Stimulated activated CD4-positive, alpha-beta T cell treated with anti-CD3 and anti-CD28 coated beads, Interleukin-12 subunit alpha, Interleukin-12 subunit beta, amount 100 ng/mL, for 4 hours (primary cell): ENCODE measurements at regions not wholly inside any gene's neighbourhood (a gene's known extent, or its start where the extent isn't known, plus 50 kb on each side); places are given as distances from the start of the nearest gene placed in this dataset.

Experiments
- DNase-seq: peaks from one replicate; pipeline ENCODE4 v3.0.0-alpha.2; 2020

GRCh38 chr15:66933932-66934867, 131.2 kb upstream of the SMAD3 start:
- DNase-seq: no peak

GRCh38 chr15:66934868-66935520, 130.4 kb upstream of the SMAD3 start:
- no peak for DNase-seq

GRCh38 chr15:66935688-66936087, 129.7 kb upstream of the SMAD3 start:
- DNase-seq: no peak

- no peak for DNase-seq
Measured at GRCh38 chr15:66936109-66936860, 129.1 kb upstream of the SMAD3 start.

- DNase-seq: no peak
Measured at GRCh38 chr15:66936861-66937582, 128.4 kb upstream of the SMAD3 start.

- no peak for DNase-seq
Measured at GRCh38 chr15:66937588-66937987, 127.8 kb upstream of the SMAD3 start.

GRCh38 chr15:66938114-66938830, 127.1 kb upstream of the SMAD3 start:
- no peak for DNase-seq

- no peak for DNase-seq
Measured at GRCh38 chr15:66939016-66939415, 126.4 kb upstream of the SMAD3 start.

- no peak for DNase-seq
Measured at GRCh38 chr15:66939451-66940023, 125.9 kb upstream of the SMAD3 start.

- no peak for DNase-seq
Measured at GRCh38 chr15:66940368-66940767, 125.0 kb upstream of the SMAD3 start.

GRCh38 chr15:66941108-66941711, 124.2 kb upstream of the SMAD3 start:
- DNase-seq: no peak

- no peak for DNase-seq
Measured at GRCh38 chr15:66941791-66942190, 123.6 kb upstream of the SMAD3 start.

GRCh38 chr15:66942649-66943390, 122.6 kb upstream of the SMAD3 start:
- no peak for DNase-seq

GRCh38 chr15:66943456-66944095, 121.8 kb upstream of the SMAD3 start:
- no peak for DNase-seq

- DNase-seq: no peak
Measured at GRCh38 chr15:66944121-66944520, 121.3 kb upstream of the SMAD3 start.

- DNase-seq: no peak
Measured at GRCh38 chr15:66945286-66945685, 120.1 kb upstream of the SMAD3 start.

- no peak for DNase-seq
Measured at GRCh38 chr15:66945842-66946241, 119.6 kb upstream of the SMAD3 start.

- peak; percentile 67 for DNase-seq
Measured at GRCh38 chr15:66946578-66947164, 118.7 kb upstream of the SMAD3 start.

GRCh38 chr15:66947471-66947870, 117.9 kb upstream of the SMAD3 start:
- DNase-seq: no peak

- no peak for DNase-seq
Measured at GRCh38 chr15:66948294-66948693, 117.1 kb upstream of the SMAD3 start.
